Mucosa of descending colon (tissue), 3 donors: ENCODE measurements at regions not wholly inside any gene's neighbourhood (a gene's known extent, or its start where the extent isn't known, plus 50 kb on each side); places are given as distances from the start of the nearest gene placed in this dataset.
"Not testable (repeated sequence)": the region's sequence is repeated elsewhere in the genome, so short reads cannot be mapped to it uniquely, and the experiment has no call there.

Experiments used
- ATAC-seq: fragments of 200-7000 bp; cut with Tn5 transposase; one replicate; pipeline ENCODE4 v1.9.1; 2020; ENCODE audit warnings: mild to moderate bottlenecking, moderate library complexity
- DNase-seq, 3 donors: peaks; one replicate each; pipeline ENCODE4 v3.0.0-alpha.2; 2020
- H3K36me3 ChIP-seq: fragments of 200-600 bp; one replicate; pipeline ENCODE4 v1.8.0; 2021; ENCODE audit warnings: low read depth, mild to moderate bottlenecking
- H3K4me1 ChIP-seq: fragments of 200-600 bp; one replicate; pipeline ENCODE4 v1.8.0; 2021; ENCODE audit warnings: low read depth, mild to moderate bottlenecking
- H3K4me3 ChIP-seq: fragments of 200-600 bp; one replicate; pipeline ENCODE4 v1.8.0; 2021; ENCODE audit warnings: mild to moderate bottlenecking
- H3K9me3 ChIP-seq: fragments of 200-600 bp; one replicate; pipeline ENCODE4 v1.8.0; 2021; ENCODE audit warnings: mild to moderate bottlenecking
- CTCF ChIP-seq: fragments of 200-600 bp; IDR thresholded peaks from one replicate; pipeline ENCODE4 v1.8.0; 2022; ENCODE audit warnings: antibody characterized with exemption, mild to moderate bottlenecking
- intact Hi-C, 2 donors: fragments of 100-400 bp; cut with DNase I in 1 of 2; cut with micrococcal nuclease in 1 of 2; formaldehyde crosslinking; loops; one replicate each; pipeline versions ENCODE4 v1.11.0 to v1.11.1; 2022; cut with DNase I, micrococcal nuclease
- donor health status: DM: no; HTN: no; CAD: no; lungs with moderate emphysema.
- donor health status: DM: no; HTN: no; CAD: no.
- donor health status: DM: no; HTN: yes; CAD: no.

GRCh38 chr5:20940786-20941185, 952.8 kb upstream of the CDH18 start:
- H3K36me3 ChIP-seq, ATAC-seq, intact Hi-C loops, DNase-seq, H3K4me1 ChIP-seq, H3K4me3 ChIP-seq, H3K9me3 ChIP-seq: not testable (repeated sequence)

DNA sequence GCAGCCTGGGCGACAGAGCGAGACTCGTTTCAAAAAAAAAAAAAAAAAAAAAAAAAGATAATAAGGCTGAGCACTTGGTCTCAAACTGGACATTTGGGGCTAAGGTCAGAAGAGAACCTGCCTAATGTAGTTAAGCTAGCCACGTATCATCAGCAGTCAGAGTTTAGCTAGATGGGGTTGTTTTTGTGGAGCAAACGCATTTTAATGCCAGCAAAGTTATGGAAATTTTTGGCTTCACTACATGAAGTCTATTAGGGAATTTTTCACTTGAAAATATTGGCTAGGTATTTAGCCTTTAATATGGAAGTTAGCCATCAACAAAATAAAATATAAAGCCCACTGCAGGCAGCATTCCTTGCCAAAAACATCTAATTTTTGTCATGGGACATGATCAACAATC, 902.9 kb upstream of the CDH18 start:
- H3K4me3 ChIP-seq, intact Hi-C loops, H3K36me3 ChIP-seq, H3K4me1 ChIP-seq, ATAC-seq, DNase-seq: not testable (repeated sequence)
- H3K9me3 ChIP-seq, result peaks cover 14% of the 10 kb centered on the region

GRCh38 chr5:20875726-20876125, 887.7 kb upstream of the CDH18 start:
- ATAC-seq, intact Hi-C loops, H3K36me3 ChIP-seq, H3K4me1 ChIP-seq, DNase-seq, H3K4me3 ChIP-seq, H3K9me3 ChIP-seq: not testable (repeated sequence)

- DNase-seq, H3K9me3 ChIP-seq, H3K36me3 ChIP-seq, ATAC-seq, H3K4me3 ChIP-seq, H3K4me1 ChIP-seq, intact Hi-C loops: not testable (repeated sequence)
Measured at GRCh38 chr5:20865892-20866291, 877.9 kb upstream of the CDH18 start.

- Histone ChIP-seq H3K9me3 (peaks cover 20% of the 10 kb centered on the region), H3K4me1 (no peaks in the 10 kb centered on the region), H3K4me3 (no peak overlapping the region), H3K36me3 (no peaks in the 10 kb centered on the region)
- no peak for ATAC-seq
- no peak for DNase-seq
- intact Hi-C loops, result no loop called here
- no peak for TF ChIP-seq CTCF
Measured at GRCh38 chr5:20833081-20833627, 845.2 kb upstream of the CDH18 start.

DNA sequence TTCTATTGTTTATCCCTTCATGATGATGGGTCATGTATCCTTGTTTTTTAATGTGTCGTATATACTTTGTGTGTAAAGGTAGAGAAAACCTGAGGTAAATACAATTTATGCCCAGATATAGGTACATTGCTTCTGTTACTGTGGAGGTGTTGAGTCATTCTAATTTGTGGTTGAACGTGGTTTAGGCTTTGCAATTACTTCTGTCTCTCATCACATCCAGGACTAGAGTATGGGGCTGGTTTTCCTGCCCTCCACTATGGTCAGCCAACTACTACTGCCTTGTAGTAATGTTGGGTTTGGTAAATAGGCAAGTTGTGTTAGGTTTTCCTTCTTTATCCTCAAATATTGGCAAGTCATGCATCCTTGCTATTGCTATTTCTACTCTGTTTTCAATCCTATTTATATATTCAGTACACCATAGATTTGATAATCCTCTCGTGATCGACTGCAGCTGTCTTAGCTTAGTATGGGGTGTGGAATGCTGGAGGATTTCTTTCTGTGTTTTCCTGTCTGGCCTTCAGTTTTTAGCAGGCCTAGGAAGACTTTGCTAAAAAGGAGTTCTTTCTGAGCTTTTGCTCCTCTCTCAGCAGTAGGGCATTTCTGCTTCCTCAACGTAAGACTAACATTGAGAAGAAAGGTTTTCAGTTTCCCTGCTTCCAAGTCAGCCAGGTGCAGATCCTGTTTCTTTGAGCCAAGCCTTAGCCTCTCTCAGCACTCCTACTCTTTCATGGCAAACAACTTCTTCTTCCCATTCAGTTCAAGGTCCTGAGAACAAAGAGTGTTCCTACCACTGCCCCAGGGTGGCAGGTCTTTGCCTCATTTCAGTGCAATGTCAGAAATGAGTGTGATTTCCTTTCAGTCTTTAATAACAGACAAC, 844.4 kb upstream of the CDH18 start:
- no peak for TF ChIP-seq CTCF
- Histone ChIP-seq H3K4me1 (no peaks in the 10 kb centered on the region), H3K4me3 (no peak overlapping the region), H3K36me3 (no peaks in the 10 kb centered on the region), H3K9me3 (peaks cover 20% of the 10 kb centered on the region)
- DNase-seq (no peak), ATAC-seq (no peak)
- intact Hi-C loops, result no loop called here

DNA sequence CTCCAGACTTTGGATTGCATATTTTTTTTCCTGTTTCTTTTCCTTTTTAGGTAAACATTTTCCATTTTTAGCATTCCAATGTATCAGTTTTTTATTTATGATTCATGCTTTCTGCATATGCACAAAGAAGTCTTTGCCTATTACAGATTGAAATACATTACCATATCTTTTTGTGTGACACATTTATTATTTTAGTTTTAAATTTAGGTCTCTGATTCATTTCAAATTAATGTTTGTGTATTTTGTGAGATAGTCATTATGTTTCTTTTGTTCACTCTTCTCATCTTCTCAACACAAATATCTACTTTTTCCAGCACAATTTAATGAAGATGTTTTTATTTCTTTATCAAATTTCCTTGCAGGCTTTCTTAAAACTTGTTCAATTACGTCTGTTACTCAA, 838.0 kb upstream of the CDH18 start:
- H3K4me1 ChIP-seq, H3K36me3 ChIP-seq, DNase-seq, H3K4me3 ChIP-seq, ATAC-seq, intact Hi-C loops: not testable (repeated sequence)
- H3K9me3 ChIP-seq, result peaks cover 13% of the 10 kb centered on the region

DNA sequence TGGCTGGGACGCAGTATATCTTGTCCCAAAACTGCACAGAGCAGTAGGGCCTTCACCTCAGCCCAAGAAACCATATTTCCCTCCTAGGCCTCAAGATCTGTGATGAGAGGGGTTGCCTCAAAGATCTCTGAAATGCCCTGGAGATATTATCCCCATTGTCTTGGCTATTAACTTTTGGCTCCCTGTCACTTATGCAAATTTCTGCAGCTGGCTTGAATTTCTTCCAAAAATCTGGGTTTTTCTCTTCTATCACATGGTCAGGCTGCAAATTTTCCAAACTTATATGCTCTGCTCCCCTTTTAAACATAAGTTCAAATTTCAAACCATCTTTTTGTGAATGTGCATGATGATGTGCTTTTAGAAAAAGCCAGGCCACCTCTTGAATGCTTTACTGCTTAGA, 809.2 kb upstream of the CDH18 start:
- peaks cover 10% of the 10 kb centered on the region for H3K9me3 ChIP-seq
- H3K4me3 ChIP-seq, H3K4me1 ChIP-seq, intact Hi-C loops, ATAC-seq, H3K36me3 ChIP-seq, DNase-seq: not testable (repeated sequence)

DNA sequence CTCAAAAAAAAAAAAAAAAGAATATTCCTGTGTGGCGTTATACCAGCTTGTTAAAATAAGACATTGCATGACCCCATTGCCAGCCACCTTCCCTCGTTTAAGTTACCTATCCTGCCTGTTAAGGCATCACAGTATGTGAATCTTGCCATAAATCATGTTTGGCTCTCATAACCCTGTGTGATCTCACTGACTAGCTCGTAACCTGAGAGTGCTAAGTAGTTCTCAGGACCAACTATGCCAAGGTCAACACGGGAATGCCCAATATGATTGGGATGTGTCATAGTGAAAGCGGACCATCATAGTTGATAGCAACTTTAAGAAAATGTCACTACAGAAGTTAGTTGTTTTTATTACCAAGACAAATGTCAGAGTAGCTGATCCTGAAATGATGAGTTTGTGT, 796.8 kb upstream of the CDH18 start:
- H3K4me1 ChIP-seq, ATAC-seq, H3K36me3 ChIP-seq, H3K9me3 ChIP-seq, DNase-seq, H3K4me3 ChIP-seq, intact Hi-C loops: not testable (repeated sequence)

DNA sequence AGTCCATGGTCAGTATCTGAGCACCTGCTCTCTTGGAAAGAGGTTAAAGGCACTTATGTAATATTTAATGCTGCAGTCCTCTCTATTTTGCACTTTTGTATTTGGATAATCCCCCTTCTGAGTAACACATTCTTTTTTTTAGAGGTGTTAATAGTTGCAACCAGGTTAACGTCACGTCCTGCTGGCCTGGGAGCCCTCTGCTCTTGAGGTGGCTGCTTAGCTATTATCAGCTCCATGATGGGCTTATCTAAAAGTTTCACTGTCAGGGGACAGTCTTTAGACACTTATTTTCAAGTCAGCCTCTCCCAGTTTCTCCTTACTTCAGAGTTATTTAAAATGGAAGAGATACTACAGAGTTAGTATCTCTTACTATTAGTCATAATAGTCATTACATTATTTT, 795.5 kb upstream of the CDH18 start:
- H3K36me3 ChIP-seq, H3K4me1 ChIP-seq, intact Hi-C loops, DNase-seq, ATAC-seq, H3K4me3 ChIP-seq, H3K9me3 ChIP-seq: not testable (repeated sequence)

GRCh38 chr5:20771338-20771737, 783.3 kb upstream of the CDH18 start:
- H3K4me1 ChIP-seq, DNase-seq, intact Hi-C loops, ATAC-seq, H3K4me3 ChIP-seq, H3K9me3 ChIP-seq, H3K36me3 ChIP-seq: not testable (repeated sequence)

GRCh38 chr5:20765074-20765473, 777.1 kb upstream of the CDH18 start:
- DNase-seq, H3K9me3 ChIP-seq, ATAC-seq, H3K4me1 ChIP-seq, H3K36me3 ChIP-seq, H3K4me3 ChIP-seq, intact Hi-C loops: not testable (repeated sequence)
